NCI-H1048 (cell line): ENCODE measurements at regions not wholly inside any gene's neighbourhood (a gene's known extent, or its start where the extent isn't known, plus 50 kb on each side); places are given as distances from the start of the nearest gene placed in this dataset.

Experiments used
- DNase-seq: peaks from one replicate; lab custom pipeline; 2025; lab: John Stamatoyannopoulos, UW

DNA sequence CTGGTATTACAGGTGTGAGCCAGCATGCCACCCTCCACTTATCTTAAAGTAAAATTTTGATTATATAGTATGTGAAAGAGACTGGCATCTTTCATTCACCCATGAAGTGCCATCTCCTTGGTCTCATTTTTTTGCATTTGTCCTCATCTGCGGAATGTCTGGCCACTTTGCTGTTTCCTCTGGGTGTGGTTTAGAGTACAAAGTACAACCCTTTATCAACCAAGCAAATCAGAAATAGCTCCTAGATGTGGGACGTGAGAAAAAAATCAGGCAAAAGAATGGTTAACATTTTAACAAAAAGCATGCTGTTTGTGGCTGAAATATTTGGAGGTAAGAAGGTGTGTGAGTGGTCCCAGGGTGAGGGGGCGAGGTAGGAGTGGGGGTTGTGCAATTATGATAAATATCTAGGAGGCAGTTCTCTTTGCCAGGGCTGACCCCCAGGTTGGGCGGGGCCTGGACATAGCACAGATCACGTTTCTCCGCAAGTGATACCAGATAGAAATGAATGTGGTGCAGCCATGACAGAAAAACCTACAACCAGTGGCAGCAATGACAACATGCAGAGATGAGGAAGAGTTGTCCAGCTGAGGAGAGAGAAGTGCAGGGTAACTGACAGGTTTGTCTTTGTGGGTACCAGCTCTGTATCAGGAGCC lies 115.8 kb upstream of the SERTAD2 start:
- DNase-seq = no peak

DNA sequence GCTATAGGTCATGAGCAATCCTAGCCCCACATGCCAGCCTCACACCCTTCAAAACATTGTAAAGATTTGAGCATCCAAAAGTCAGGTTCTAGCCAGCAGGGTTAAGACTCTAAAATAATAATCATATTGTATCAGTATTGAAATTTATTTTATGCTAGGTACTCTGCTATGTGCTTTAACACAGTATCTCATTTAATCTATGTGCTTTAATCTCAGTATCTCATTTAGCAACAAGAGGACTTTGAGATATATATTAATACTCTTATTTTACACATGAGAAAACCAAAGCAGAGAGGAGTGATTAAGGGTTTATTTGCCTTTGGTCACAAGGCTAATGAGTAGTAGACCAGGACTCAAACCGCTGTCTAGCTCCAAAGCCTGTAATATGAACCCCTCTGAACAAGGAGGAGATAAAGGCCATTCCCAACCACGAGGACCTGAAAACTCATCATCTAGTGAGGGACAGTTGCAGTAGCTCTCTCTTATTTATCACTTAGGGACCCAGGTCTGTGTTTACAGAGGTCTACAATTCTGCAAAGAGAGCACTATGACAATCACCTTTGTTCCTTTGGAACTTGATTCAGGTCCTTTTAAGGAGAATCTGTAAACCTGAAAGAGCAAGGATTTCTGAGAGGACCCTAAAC lies 116.5 kb upstream of the SERTAD2 start:
- no peak for DNase-seq

DNA sequence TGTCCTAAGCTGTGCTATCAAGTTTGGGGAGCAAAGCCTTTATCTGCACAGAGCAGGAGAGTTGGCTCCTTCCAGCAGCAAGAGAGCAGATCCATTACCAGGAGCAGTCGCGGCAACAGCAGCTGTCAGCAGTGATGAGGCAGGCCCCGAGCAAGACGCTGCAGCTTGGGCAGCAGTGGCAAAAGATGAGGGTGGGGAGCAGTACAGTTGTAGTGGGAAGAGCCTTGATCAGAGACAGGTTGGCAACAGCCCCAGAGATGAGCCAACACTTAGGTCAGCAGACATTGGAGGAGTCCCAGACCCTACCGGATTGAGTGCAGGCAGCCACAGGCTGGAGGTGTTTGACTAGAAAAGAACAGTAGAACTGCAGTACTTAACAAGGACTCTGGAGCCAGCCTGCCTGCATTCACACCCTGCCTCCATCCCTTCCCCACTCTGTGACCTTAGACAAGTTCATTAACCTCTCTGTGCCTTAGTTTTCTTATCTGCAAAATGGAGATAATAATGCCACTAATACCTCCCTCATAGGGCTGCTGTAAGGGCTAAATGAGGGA lies 117.1 kb upstream of the SERTAD2 start:
- DNase-seq = no peak

DNA sequence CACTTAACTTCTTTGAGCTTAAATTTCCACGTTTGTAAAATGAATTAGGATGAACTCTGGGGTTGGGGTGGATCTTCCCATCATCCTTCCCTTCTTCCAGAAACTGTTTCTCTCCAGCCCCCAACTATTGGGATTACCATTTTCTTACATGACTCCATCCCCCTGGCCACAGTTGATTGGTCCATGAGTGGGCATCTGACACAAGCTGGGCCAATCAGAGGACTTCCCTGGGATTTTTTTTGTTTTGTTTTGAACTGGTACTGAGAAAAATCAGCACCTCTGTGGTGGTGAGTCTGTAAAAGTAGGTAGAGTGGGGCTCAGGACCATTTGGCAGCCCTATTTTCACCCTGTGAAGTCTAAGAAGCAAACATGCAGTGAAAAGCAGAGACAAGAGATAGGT lies 118.0 kb upstream of the SERTAD2 start:
- no peak for DNase-seq

DNA sequence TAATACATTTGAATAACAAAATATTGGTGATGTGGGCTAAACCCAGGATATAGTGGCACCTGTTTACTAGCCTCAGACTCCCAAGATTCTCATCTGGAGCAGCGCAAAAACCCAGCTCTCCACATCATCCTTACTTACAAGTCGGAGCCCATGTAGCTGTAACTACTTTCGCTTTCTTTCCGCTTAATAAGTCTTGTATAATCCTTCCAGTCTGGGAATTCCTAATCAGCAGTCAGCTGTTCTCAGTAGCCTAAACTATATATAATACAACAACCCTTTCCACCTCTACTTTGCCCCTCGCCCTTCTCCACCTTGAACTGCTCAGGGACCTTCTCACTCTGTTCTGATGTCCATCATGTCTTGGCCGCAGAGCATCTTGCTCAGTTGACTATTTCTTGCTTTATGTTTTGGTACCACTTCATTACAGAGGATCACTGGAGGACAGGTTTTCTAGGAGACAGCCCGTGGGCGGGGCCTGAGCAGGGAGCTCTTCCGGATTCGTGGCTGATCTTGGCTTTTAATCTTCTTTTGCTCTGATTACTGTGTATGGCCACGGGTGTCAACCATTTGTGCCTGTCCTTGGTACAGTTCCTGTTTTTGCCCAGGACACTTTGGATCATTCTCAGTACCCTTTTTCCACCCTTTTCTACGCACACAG lies 119.9 kb upstream of the SERTAD2 start:
- no peak for DNase-seq

DNA sequence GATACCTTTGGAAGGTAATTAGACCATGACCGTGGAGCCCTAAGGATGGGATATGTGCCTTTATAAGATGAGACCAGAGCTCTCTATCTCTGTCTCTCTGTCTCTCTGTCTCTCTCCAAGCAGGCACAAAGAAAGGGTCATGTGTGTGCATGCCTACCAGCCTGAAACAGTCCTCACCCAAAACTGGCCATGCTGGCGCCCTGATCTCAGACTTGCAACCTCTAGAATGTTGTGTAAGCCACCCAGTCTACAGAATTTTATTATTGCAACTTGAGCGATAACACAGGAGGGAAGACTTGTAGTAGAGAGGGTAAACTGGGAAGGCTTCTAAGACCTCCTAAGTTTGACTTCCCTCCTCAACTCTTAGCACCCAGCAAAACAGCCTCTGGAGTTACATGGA lies 124.1 kb upstream of the SERTAD2 start:
- no peak for DNase-seq

DNA sequence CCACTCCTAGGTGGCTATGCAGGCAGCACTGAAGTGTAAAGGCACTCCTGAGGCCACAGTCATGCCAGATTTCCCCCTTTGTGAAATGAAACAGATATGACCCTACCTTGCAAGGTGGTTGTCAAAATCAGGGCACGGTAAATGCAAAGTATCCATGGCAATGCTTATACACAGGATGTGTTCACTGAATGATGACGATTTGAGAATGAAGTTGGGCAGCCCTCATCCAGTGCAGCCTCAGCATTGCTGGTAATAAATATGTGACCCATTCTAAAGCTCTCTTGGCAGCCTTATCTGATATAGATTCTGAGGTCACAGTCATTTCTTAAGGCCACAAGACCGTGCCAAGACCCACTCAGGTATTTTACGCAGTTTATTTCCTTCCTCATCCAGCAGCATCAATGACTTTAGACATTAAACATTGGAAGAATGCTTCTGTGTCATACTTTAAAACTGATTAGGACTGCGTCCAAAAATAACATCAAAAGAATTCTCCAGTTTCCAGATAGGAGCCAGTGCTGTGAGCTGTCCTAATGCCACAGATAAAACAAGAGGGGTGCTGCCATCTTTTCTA lies 125.5 kb upstream of the SERTAD2 start:
- DNase-seq = no peak

DNA sequence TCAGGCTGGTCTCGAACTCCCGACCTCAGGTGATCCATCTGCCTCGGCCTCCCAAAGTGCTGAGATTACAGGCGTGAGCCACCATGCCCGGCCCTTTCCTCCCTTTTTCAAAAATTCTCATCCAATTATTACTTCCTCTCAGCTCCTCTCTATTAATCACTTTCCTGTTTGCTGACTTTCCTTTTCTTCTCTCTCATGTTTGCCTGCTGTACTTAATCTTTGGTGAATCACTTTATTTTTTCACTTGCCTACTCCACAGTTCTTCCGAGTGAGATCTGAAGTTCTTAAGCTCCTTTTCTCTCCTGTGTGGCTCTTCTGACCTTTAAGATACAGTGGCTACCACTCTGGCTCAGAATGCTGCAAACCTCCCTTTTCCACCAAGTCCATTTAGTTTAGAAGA lies 126.3 kb upstream of the SERTAD2 start:
- no peak for DNase-seq

DNA sequence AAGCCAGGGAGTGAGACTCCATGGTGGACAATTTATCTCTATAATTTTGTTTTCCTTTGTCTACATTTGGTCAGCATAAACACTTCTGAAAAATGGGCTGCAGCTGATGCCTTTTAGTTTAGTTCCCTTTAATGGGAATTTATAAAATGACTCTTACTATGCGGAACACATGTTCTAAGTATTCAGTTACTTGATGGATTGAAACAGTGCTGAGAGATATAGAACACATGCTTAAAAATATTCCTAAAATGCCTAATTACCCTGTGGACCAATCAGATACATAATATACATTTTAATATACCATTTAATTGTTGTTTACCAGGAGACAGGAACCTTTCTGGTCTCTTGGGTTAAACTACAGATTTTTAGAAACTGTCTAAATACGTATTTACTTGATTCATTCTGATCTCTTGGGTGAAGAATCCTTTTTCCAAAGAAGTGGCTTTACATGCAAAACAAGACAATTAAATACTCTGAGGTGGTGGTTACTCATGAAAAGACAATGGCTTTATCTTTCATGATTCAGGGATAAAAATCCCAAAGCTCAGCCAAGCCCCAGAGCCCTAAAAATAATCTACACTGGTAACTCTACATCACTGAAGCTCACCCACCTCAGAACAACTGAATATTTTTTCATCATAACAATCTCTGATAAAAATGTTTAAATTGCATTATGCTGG lies 128.1 kb upstream of the SERTAD2 start:
- DNase-seq = no peak

DNA sequence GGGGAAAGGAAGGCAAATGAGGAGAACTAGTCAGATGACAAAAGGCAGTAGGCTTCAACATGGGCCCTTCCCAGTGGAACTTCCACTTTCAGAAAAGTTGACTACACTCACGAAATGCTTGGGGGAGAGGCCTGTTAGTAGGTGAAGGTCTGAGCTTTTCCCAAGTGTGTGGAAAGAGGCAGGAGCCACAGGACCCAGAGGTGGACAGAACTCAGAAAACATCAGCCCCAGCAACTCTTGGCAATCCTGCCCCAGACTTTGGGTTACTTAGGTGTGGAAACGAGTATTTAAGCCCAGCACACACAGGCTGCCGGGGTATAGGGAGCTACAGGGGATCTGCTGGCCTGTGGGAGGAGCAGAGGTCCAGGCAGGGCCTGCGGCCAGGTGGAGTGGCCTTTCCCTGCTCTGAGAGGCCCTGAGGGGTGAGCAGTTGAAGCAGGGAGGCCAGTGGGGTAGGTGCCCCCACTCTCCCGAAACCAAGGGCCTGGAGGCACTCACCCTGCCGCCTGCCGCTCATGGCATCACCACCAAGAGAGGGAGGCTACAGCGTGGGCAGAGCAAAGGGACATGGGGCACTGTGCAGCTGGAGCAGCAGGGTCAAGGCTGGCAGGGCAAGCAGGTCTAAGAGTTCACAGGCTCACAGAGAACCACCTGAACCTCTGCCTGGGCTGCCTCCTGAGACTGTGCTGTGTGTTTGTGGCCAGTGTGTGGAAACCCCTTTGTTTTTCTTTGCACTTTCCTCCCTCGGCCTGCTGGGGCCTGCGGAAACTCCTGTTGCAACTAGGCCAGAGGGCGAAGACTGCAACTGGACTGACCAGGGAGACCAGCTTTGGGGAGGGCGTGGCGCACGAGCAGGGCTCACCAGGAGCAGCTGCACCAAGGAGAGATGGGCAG lies 130.7 kb upstream of the SERTAD2 start:
- no peak for DNase-seq

DNA sequence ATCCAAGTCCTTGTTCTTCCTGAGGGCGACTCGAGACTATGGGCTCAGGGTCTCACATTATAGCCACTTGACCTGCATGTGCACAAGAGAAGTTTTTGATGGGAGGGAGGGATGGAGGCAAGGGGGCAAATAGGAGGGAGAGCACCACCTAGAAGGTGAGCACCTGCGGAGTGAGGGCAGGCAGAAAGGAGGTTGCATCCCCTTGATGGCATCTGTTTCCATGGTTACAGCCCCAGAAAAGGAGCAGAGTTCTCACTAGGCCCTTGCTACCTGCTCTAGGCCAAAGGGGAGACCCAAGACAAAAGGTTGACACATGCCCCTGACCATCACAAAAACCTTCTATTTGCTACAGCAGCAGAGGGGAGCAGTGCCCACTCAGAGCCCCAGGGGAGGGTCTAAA lies 131.5 kb upstream of the SERTAD2 start:
- DNase-seq = no peak

DNA sequence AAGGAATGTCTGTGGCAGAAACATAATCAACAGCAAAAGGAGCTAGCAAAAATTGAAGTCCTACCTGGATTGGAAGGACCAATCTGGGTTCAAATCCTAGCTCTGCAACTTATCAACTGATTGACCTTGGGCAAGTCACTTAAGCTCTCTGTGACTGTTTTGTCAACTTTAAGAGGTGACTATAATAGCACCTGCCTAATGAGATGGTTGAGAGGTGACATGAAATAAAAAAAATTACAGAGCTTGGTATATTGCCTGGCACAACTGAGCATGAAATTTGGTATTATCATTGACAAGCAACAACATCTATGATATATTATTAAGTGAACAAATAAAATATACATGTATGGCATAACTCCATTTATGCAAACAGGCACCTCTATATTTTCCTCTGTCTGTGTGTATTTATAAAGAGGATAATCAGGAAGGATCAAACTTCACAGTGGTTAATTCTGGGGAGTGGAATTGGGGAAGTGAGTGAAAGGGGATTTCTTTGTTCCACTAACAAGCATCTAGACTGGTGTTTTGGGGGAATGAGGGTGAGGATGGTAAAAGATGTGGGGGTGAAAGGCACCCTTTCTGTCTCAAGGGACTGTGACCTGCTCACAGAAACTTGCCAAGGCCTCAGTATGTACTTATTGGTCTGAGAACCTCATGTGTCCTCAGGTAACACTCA lies 132.8 kb upstream of the SERTAD2 start:
- no peak for DNase-seq

DNA sequence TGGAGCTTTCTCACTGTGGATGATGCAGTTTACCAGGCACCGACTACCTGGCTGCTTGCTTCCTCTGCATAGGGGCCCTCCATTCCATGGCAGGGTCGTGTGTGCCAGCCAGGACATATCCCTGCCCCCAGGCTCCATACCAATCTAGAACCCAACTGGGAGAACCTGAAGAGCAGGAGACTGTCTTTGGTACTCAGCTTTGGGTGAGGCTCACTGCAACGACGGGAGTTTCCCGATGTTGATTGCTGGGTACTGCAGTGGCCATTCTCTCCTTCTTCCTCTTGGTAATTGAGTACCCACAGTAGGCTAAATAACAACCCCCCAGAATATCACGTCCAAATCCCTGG lies 133.3 kb upstream of the SERTAD2 start:
- DNase-seq = no peak

DNA sequence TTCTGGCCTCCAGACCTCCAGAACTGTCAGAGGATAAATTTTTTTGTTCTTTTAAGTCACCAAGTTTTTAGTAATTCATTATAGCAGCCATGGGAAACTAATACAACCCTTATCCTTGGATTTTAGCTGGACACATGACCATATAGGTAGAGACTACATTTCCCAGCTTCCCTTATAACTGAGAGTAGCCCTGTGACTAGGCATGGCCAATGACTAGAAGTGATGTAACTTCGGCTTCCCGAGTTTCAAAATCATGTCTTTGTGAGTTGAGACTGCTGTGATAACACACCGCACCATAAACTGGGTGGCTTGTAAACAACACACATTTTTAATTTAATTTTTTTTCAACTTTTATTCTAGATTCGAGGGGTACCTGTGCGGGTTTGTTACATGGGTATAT lies 134.0 kb upstream of the SERTAD2 start:
- DNase-seq = no peak

DNA sequence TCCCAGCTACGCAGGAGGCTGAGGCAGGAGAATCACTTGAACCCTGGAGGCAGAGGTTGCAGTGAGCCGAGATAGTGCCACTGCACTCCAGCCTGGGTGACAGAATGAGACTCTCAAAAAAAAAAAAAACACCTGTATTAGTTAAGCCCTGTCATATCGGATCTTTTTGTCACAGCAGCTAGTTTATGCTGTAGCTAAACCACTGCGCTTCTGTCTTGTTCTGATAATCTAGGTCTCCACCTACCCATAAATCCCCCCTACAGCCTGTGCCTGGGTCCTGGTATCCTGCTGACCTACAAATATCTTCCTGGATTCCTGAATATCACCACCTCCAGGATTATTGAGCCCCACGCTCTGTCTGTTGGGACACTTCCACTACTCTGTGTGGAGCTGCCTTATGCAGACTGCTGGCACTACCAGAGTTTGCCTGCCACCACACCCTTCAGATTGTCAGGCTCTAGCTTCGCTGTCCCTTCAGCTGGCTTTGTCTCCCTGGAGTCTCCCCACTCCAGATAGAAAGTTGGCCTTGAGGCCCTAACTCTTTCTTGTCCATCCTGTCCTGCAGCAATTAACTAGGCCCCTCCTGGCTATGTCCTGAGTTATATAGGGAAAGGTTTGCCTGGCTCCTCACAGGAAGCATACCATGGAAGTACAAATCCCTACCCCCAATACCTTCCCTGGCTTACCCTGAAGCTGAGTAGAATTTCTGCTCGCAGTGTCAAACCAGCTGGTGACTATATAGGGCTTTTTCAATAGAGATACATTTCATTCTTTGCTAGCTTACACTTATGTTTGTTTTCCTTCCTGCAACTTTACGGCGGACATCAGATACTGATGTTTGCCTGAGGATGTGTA lies 136.0 kb upstream of the SERTAD2 start:
- DNase-seq = no peak

DNA sequence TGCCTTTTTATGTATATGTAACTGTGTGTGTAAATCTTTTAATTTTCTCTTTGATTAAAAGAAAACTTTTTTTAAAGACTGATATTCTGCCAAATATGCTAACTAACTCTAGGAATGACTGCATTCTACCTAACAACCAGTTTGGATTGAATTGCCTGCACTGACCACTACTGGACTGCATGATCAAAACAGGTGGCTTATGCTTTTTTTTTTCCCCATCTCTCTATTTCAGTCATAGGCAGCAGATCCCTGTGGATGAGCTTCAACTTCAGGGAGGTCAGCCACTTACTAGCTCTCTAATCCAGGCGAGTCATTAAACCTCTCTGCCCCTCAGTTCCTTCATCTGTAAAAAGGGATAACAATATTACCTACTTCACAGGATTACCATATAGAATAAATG lies 138.6 kb upstream of the SERTAD2 start:
- no peak for DNase-seq

DNA sequence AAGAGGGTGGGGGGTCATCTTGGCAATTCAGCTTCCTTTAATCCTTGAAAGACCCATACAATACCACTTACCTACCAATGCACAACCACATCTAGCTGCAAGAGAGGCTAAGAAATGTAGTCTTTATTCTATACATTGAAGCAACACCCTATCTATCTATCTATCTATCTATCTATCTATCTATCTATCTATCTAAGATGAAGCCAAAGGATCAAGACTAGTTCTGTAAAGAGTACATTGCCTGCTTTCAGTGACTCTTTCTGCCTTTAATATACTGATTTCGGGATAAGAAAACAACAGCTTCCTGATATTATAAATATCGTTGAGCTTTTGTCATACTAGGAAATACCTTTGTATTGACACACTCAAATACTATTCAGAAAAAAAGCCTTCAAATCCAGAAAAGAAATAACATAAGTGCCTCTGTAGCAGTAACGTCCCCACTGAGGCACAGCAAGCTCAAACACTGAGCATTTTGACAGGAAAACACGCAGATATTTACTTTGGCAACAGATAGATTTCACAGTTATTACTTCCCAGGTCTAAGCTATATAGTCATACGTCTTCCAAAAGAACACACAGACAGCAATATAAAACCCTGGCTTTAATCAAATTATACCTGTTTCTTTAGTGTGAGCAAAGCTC lies 139.4 kb upstream of the SERTAD2 start:
- DNase-seq = no peak

DNA sequence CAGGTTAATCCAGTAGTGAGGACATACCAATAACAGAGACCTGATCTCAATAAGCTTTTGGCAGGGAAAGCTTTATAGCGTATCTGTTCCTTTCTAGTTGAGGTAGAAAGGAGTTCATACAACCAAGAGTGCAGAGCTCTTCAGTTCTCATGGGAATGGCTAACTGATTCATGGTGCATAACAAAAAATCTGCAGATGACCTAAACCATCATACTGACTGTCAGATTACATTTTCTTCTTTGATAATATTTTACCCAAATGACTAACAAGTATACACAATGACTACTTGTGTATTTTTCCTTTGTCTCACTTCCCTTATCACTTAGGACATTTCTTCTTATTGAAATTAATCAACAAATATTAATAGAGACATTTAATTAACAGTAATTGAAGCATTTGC lies 140.0 kb upstream of the SERTAD2 start:
- DNase-seq = no peak

DNA sequence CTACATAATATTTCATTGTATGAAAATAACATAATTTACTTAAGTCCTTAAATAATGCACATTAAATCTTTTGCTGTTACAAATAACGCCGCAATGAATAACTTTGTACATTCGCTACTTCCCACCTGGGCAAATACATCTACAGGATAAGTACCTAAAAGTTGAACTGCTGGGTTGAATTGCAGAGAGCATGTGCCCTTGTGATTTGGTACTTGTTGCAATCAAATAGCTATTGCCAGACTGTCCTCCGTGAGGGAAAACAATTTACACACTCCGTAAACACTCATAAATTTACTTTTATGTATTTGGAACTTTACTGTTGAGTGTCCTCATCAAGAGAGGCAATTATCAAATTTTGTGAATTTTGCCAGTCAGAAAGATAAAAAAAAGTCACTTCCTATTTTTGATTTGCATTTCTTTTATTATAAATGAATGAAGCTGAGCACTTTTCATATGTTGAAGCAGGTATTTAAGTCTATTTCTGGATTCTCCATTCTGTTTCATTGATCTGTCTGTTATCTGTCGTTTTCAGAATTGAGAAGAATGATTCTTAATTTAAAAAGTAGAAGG lies 140.8 kb upstream of the SERTAD2 start:
- DNase-seq = no peak
